ENCODE measurements at regions not wholly inside any gene's neighbourhood (a gene's known extent, or its start where the extent isn't known, plus 50 kb on each side); places are given as distances from the start of the nearest gene placed in this dataset.

DNA sequence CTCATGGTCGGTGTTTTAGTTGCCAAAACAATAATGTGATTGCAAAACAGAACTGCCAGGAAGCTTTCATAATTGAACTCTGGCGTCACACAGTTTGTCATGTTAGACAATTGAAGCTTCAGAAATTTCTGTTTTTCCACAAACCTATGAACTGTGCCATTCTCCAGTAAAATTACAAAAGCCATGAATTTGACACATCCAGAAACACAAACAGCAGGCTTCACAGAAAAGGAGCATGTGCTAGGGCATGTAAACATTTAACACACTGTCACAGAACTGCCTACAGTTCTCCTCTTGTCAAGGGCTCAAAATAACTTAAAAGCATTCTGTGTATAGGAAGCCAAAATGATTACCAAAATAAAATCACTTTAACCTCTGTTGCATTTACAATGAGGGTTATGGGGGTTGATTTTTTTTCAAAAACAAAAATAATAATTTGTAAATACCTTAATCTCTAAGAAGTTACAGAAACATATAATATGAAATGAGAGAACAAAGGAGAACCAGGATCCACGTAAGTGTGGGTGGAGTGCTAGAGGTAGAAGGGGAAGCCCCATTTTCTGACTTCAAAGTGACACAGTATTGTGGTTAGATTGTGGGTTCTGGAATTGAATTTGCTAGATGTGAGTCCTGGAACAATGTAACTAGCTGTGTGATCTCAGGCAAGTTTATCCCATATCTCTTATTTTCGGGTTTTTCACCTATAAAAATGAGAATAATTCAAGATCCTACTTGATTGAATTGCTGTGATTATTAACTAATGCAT is 295.0 kb downstream of the CENPC start:
- Histone ChIP-seq H3K9me2 (ENCODE audit: insufficient read depth, low read length) (no peaks in the 10 kb centered on the region), H3K4me3 (ENCODE audit: low read depth, low read length, poor library complexity, severe bottlenecking) (no peak overlapping the region), H3K36me3 (ENCODE audit: insufficient read depth, low read length) (no peaks in the 10 kb centered on the region), H3K9me3 (ENCODE audit: low read length) (no peaks in the 10 kb centered on the region), H4K20me1 (ENCODE audit: insufficient read depth, low read length) (no peaks in the 10 kb centered on the region), H2AFZ (ENCODE audit: low read length) (no peak overlapping the region), H3K27ac (ENCODE audit: low read depth, low read length, poor library complexity, severe bottlenecking) (no peak overlapping the region), H3K4me2 (ENCODE audit: low read length) (no peak overlapping the region), H3K79me2 (ENCODE audit: insufficient read depth, low read depth, low read length) (no peaks in the 10 kb centered on the region), H3K4me1 (ENCODE audit: insufficient read depth, low read length, poor library complexity, severe bottlenecking) (no peaks in the 10 kb centered on the region)
- DNase-seq (ENCODE audit: low spot score), result no peak
- intact Hi-C loops (cut with micrococcal nuclease; ENCODE audit: unreplicated experiment), result no loop called here
- BruUV-seq (replicated peaks), result no TSS peak
- TF ChIP-seq, protein P1, sequence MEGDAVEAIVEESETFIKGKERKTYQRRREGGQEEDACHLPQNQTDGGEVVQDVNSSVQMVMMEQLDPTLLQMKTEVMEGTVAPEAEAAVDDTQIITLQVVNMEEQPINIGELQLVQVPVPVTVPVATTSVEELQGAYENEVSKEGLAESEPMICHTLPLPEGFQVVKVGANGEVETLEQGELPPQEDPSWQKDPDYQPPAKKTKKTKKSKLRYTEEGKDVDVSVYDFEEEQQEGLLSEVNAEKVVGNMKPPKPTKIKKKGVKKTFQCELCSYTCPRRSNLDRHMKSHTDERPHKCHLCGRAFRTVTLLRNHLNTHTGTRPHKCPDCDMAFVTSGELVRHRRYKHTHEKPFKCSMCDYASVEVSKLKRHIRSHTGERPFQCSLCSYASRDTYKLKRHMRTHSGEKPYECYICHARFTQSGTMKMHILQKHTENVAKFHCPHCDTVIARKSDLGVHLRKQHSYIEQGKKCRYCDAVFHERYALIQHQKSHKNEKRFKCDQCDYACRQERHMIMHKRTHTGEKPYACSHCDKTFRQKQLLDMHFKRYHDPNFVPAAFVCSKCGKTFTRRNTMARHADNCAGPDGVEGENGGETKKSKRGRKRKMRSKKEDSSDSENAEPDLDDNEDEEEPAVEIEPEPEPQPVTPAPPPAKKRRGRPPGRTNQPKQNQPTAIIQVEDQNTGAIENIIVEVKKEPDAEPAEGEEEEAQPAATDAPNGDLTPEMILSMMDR (conservative IDR thresholded peaks at IDR 0.05; ENCODE audit: low read length), result no peak
- no peak for TF ChIP-seq EZH2phosphoT487 (IDR thresholded peaks at IDR 0.05; ENCODE audit: borderline replicate concordance, low read depth, low read length)
- ChIA-PET CTCF (ENCODE audit: unreplicated experiment) (no interaction called here), POLR2A (no interaction called here)

GRCh38 chr4:67236788-67237187 is 308.5 kb downstream of the CENPC start:
- BruUV-seq (replicated peaks), result no TSS peak
- no peak overlapping the region for H3K4me2 ChIP-seq (ENCODE audit: low read length)
- H3K79me2 ChIP-seq (ENCODE audit: insufficient read depth, low read depth, low read length), result no peaks in the 10 kb centered on the region
- POLR2A ChIA-PET, result no interaction called here
- no peaks in the 10 kb centered on the region for H4K20me1 ChIP-seq (ENCODE audit: insufficient read depth, low read length)
- no peak for DNase-seq (ENCODE audit: low spot score)
- CTCF ChIA-PET (ENCODE audit: unreplicated experiment), result no interaction called here
- TF ChIP-seq EZH2phosphoT487 (IDR thresholded peaks at IDR 0.05; ENCODE audit: borderline replicate concordance, low read depth, low read length), result no peak
- TF ChIP-seq, protein P1 (conservative IDR thresholded peaks at IDR 0.05; ENCODE audit: low read length), result no peak
- intact Hi-C loops (cut with micrococcal nuclease; ENCODE audit: unreplicated experiment), result no loop called here
- H3K4me1 ChIP-seq (ENCODE audit: insufficient read depth, low read length, poor library complexity, severe bottlenecking), result no peaks in the 10 kb centered on the region
- H3K27ac ChIP-seq (ENCODE audit: low read depth, low read length, poor library complexity, severe bottlenecking), result no peak overlapping the region
- H3K9me3 ChIP-seq (ENCODE audit: low read length), result no peaks in the 10 kb centered on the region
- no peak overlapping the region for H3K4me3 ChIP-seq (ENCODE audit: low read depth, low read length, poor library complexity, severe bottlenecking)
- no peak overlapping the region for H2AFZ ChIP-seq (ENCODE audit: low read length)
- H3K9me2 ChIP-seq (ENCODE audit: insufficient read depth, low read length), result no peaks in the 10 kb centered on the region
- H3K36me3 ChIP-seq (ENCODE audit: insufficient read depth, low read length), result no peaks in the 10 kb centered on the region

GRCh38 chr4:67236318-67236717 is 309.0 kb downstream of the CENPC start:
- Histone ChIP-seq H3K9me2 (ENCODE audit: insufficient read depth, low read length) (no peaks in the 10 kb centered on the region), H3K4me1 (ENCODE audit: insufficient read depth, low read length, poor library complexity, severe bottlenecking) (no peaks in the 10 kb centered on the region), H4K20me1 (ENCODE audit: insufficient read depth, low read length) (no peaks in the 10 kb centered on the region), H3K4me3 (ENCODE audit: low read depth, low read length, poor library complexity, severe bottlenecking) (no peak overlapping the region), H3K36me3 (ENCODE audit: insufficient read depth, low read length) (no peaks in the 10 kb centered on the region), H3K9me3 (ENCODE audit: low read length) (no peaks in the 10 kb centered on the region), H3K27ac (ENCODE audit: low read depth, low read length, poor library complexity, severe bottlenecking) (no peak overlapping the region), H2AFZ (ENCODE audit: low read length) (no peak overlapping the region), H3K79me2 (ENCODE audit: insufficient read depth, low read depth, low read length) (no peaks in the 10 kb centered on the region), H3K4me2 (ENCODE audit: low read length) (no peak overlapping the region)
- no TSS peak for BruUV-seq (replicated peaks)
- POLR2A ChIA-PET, result no interaction called here
- TF ChIP-seq EZH2phosphoT487 (IDR thresholded peaks at IDR 0.05; ENCODE audit: borderline replicate concordance, low read depth, low read length), result no peak
- TF ChIP-seq, protein P1 (conservative IDR thresholded peaks at IDR 0.05; ENCODE audit: low read length), result no peak
- CTCF ChIA-PET (ENCODE audit: unreplicated experiment), result no interaction called here
- intact Hi-C loops (cut with micrococcal nuclease; ENCODE audit: unreplicated experiment), result no loop called here
- DNase-seq (ENCODE audit: low spot score), result no peak

Measured in OCI-LY7 (cell line).